Activated CD4-positive, alpha-beta memory T cell treated with anti-CD3 and anti-CD28 coated beads for 36 hours (primary cell): ENCODE measurements at regions not wholly inside any gene's neighbourhood (a gene's known extent, or its start where the extent isn't known, plus 50 kb on each side); places are given as distances from the start of the nearest gene placed in this dataset.

Experiments used
- CTCF ChIA-PET: fragments of 350-600 bp; sonication (Branson Sonifier 250); formaldehyde crosslinking; loops from one replicate; lab custom pipeline; 2021; ENCODE audit warnings: antibody characterized with exemption, inconsistent platforms; lab: Charles Lee
- POLR2A ChIA-PET: fragments of 350-600 bp; sonication (Branson Sonifier 250); formaldehyde crosslinking; loops from one replicate; lab custom pipeline; 2021; ENCODE audit warnings: antibody characterized with exemption; lab: Charles Lee
- DNase-seq: peaks from one replicate; pipeline ENCODE4 v3.0.0-alpha.2; 2020
- H3K27ac Mint-ChIP-seq: one replicate; pipeline ENCODE4 v1.8.0; 2021; ENCODE audit warnings: mixed read lengths
- H3K27me3 Mint-ChIP-seq: one replicate; pipeline ENCODE4 v1.8.0; 2021; ENCODE audit warnings: mixed read lengths
- H3K36me3 Mint-ChIP-seq: one replicate; pipeline ENCODE4 v1.8.0; 2021; ENCODE audit warnings: mixed read lengths
- H3K4me1 Mint-ChIP-seq: one replicate; pipeline ENCODE4 v1.8.0; 2021; ENCODE audit warnings: low read depth, mixed read lengths
- H3K4me3 Mint-ChIP-seq: one replicate; pipeline ENCODE4 v1.8.0; 2021; ENCODE audit warnings: mild to moderate bottlenecking, mixed read lengths
- H3K9me3 Mint-ChIP-seq: one replicate; pipeline ENCODE4 v1.8.0; 2021; ENCODE audit warnings: mixed read lengths
- intact Hi-C: fragments of 100-400 bp; cut with micrococcal nuclease; formaldehyde crosslinking; loops from one replicate; pipeline ENCODE4 v1.15.1; 2023

GRCh38 chr16:85492295-85492864, 120.7 kb upstream of the GSE1 start:
- Mint-ChIP-seq H3K4me1 (no peaks in the 10 kb centered on the region), H3K27ac (no peak overlapping the region), H3K27me3 (peaks cover 1% of the 10 kb centered on the region), H3K4me3 (no peak overlapping the region), H3K9me3 (no peaks in the 10 kb centered on the region), H3K36me3 (no peaks in the 10 kb centered on the region)
- ChIA-PET POLR2A (no interaction called here), CTCF (interaction anchor here (1.9 to 5.8 kb wide), 4 partner anchors 15 to 124 kb away, joined by 5 to 65 read pairs (median 17); no protein-coding TSS in a partner anchor)
- DNase-seq, result no peak
- intact Hi-C loops, result no loop called here

- no peak overlapping the region for H3K27ac Mint-ChIP-seq
- intact Hi-C loops, result no loop called here
- H3K36me3 Mint-ChIP-seq, result no peaks in the 10 kb centered on the region
- H3K27me3 Mint-ChIP-seq, result peaks cover 1% of the 10 kb centered on the region
- POLR2A ChIA-PET, result no interaction called here
- DNase-seq, result no peak
- no peak overlapping the region for H3K4me3 Mint-ChIP-seq
- no peaks in the 10 kb centered on the region for H3K4me1 Mint-ChIP-seq
- CTCF ChIA-PET, result interaction anchor here (0.7 to 5.8 kb wide), 2 partner anchors 122 to 134 kb away, joined by 3 to 65 read pairs; no protein-coding TSS in a partner anchor
- H3K9me3 Mint-ChIP-seq, result no peaks in the 10 kb centered on the region
These were observed 118.8 kb upstream of the GSE1 start for GRCh38 chr16:85494315-85494714.

GRCh38 chr16:85495259-85495658, 117.9 kb upstream of the GSE1 start:
- no peak overlapping the region for H3K27ac Mint-ChIP-seq
- no peaks in the 10 kb centered on the region for H3K27me3 Mint-ChIP-seq
- ChIA-PET CTCF (interaction anchor here (5.8 kb wide), 1 partner anchor 121 kb away, joined by 65 read pairs; no protein-coding TSS in a partner anchor), POLR2A (no interaction called here)
- no peak overlapping the region for H3K4me3 Mint-ChIP-seq
- intact Hi-C loops, result no loop called here
- no peak for DNase-seq
- no peaks in the 10 kb centered on the region for H3K4me1 Mint-ChIP-seq
- H3K9me3 Mint-ChIP-seq, result no peaks in the 10 kb centered on the region
- H3K36me3 Mint-ChIP-seq, result no peaks in the 10 kb centered on the region

- no peaks in the 10 kb centered on the region for H3K9me3 Mint-ChIP-seq
- POLR2A ChIA-PET, result no interaction called here
- no peaks in the 10 kb centered on the region for H3K4me1 Mint-ChIP-seq
- DNase-seq, result no peak
- no peak overlapping the region for H3K27ac Mint-ChIP-seq
- H3K27me3 Mint-ChIP-seq, result no peaks in the 10 kb centered on the region
- no peak overlapping the region for H3K4me3 Mint-ChIP-seq
- H3K36me3 Mint-ChIP-seq, result no peaks in the 10 kb centered on the region
- intact Hi-C loops, result no loop called here
- CTCF ChIA-PET, result no interaction called here
These were observed 117.1 kb upstream of the GSE1 start for GRCh38 chr16:85495823-85496538.

- Mint-ChIP-seq H3K27ac (no peak overlapping the region), H3K27me3 (no peaks in the 10 kb centered on the region), H3K4me1 (no peaks in the 10 kb centered on the region), H3K4me3 (no peak overlapping the region), H3K36me3 (no peaks in the 10 kb centered on the region), H3K9me3 (no peaks in the 10 kb centered on the region)
- POLR2A ChIA-PET, result no interaction called here
- CTCF ChIA-PET, result interaction anchor here (1.4 kb wide), 1 partner anchor 118 kb away, joined by 3 read pairs; no protein-coding TSS in a partner anchor
- DNase-seq, result no peak
- intact Hi-C loops, result no loop called here
These were observed 115.4 kb upstream of the GSE1 start for GRCh38 chr16:85497622-85498314.

GRCh38 chr16:85498607-85499006, 114.5 kb upstream of the GSE1 start:
- no peak for DNase-seq
- Mint-ChIP-seq H3K4me3 (no peak overlapping the region), H3K9me3 (no peaks in the 10 kb centered on the region), H3K36me3 (no peaks in the 10 kb centered on the region), H3K4me1 (no peaks in the 10 kb centered on the region), H3K27ac (no peak overlapping the region), H3K27me3 (no peaks in the 10 kb centered on the region)
- ChIA-PET POLR2A (no interaction called here), CTCF (interaction anchor here (1.4 kb wide), 1 partner anchor 117 kb away, joined by 3 read pairs; no protein-coding TSS in a partner anchor)
- intact Hi-C loops, result no loop called here

- H3K36me3 Mint-ChIP-seq, result no peaks in the 10 kb centered on the region
- no peak overlapping the region for H3K4me3 Mint-ChIP-seq
- H3K27ac Mint-ChIP-seq, result no peak overlapping the region
- intact Hi-C loops, result no loop called here
- H3K27me3 Mint-ChIP-seq, result no peaks in the 10 kb centered on the region
- ChIA-PET CTCF (interaction anchor here (1.0 kb wide), 1 partner anchor 9 kb away, joined by 3 read pairs; no protein-coding TSS in a partner anchor), POLR2A (no interaction called here)
- H3K9me3 Mint-ChIP-seq, result no peaks in the 10 kb centered on the region
- H3K4me1 Mint-ChIP-seq, result no peaks in the 10 kb centered on the region
- DNase-seq, result no peak
These were observed 112.9 kb upstream of the GSE1 start for GRCh38 chr16:85500220-85500619.

GRCh38 chr16:85501900-85502299, 111.2 kb upstream of the GSE1 start:
- H3K9me3 Mint-ChIP-seq, result no peaks in the 10 kb centered on the region
- ChIA-PET POLR2A (no interaction called here), CTCF (interaction anchor here (1.4 to 2.4 kb wide), 2 partner anchors 11 to 108 kb away, joined by 4 to 7 read pairs; no protein-coding TSS in a partner anchor)
- H3K36me3 Mint-ChIP-seq, result no peaks in the 10 kb centered on the region
- H3K27me3 Mint-ChIP-seq, result no peaks in the 10 kb centered on the region
- H3K4me3 Mint-ChIP-seq, result no peak overlapping the region
- intact Hi-C loops, result no loop called here
- no peak overlapping the region for H3K27ac Mint-ChIP-seq
- DNase-seq, result no peak
- no peaks in the 10 kb centered on the region for H3K4me1 Mint-ChIP-seq

GRCh38 chr16:85502357-85502756, 110.8 kb upstream of the GSE1 start:
- H3K9me3 Mint-ChIP-seq, result no peaks in the 10 kb centered on the region
- POLR2A ChIA-PET, result no interaction called here

GRCh38 chr16:85503679-85504231, 109.4 kb upstream of the GSE1 start:
- POLR2A ChIA-PET, result no interaction called here
- no peaks in the 10 kb centered on the region for H3K4me1 Mint-ChIP-seq
- no peak for DNase-seq
- H3K27me3 Mint-ChIP-seq, result no peaks in the 10 kb centered on the region
- no peak overlapping the region for H3K4me3 Mint-ChIP-seq
- no peak overlapping the region for H3K27ac Mint-ChIP-seq
- no peaks in the 10 kb centered on the region for H3K36me3 Mint-ChIP-seq
- CTCF ChIA-PET, result interaction anchor here (2.4 kb wide), 1 partner anchor 13 kb away, joined by 7 read pairs; no protein-coding TSS in a partner anchor
- intact Hi-C loops, result no loop called here
- H3K9me3 Mint-ChIP-seq, result no peaks in the 10 kb centered on the region

More at GRCh38 chr16:85502357-85502756, 110.8 kb upstream of the GSE1 start:
- no peak overlapping the region for H3K4me3 Mint-ChIP-seq
- DNase-seq, result no peak
- no peaks in the 10 kb centered on the region for H3K36me3 Mint-ChIP-seq
- intact Hi-C loops, result no loop called here
- H3K27ac Mint-ChIP-seq, result no peak overlapping the region
- CTCF ChIA-PET, result interaction anchor here (1.4 to 2.4 kb wide), 2 partner anchors 12 to 108 kb away, joined by 4 to 7 read pairs; no protein-coding TSS in a partner anchor
- H3K4me1 Mint-ChIP-seq, result no peaks in the 10 kb centered on the region
- no peaks in the 10 kb centered on the region for H3K27me3 Mint-ChIP-seq

GRCh38 chr16:85504242-85504641, 108.9 kb upstream of the GSE1 start:
- CTCF ChIA-PET, result no interaction called here
- Mint-ChIP-seq H3K4me3 (no peak overlapping the region), H3K27me3 (no peaks in the 10 kb centered on the region), H3K36me3 (no peaks in the 10 kb centered on the region), H3K4me1 (no peaks in the 10 kb centered on the region), H3K9me3 (no peaks in the 10 kb centered on the region), H3K27ac (no peak overlapping the region)
- DNase-seq, result no peak
- intact Hi-C loops, result no loop called here
- POLR2A ChIA-PET, result no interaction called here
